ENCODE measurements at regions not wholly inside any gene's neighbourhood (a gene's known extent, or its start where the extent isn't known, plus 50 kb on each side); places are given as distances from the start of the nearest gene placed in this dataset.
"Not testable (repeated sequence)": the region's sequence is repeated elsewhere in the genome, so short reads cannot be mapped to it uniquely, and the experiment has no call there.

DNA sequence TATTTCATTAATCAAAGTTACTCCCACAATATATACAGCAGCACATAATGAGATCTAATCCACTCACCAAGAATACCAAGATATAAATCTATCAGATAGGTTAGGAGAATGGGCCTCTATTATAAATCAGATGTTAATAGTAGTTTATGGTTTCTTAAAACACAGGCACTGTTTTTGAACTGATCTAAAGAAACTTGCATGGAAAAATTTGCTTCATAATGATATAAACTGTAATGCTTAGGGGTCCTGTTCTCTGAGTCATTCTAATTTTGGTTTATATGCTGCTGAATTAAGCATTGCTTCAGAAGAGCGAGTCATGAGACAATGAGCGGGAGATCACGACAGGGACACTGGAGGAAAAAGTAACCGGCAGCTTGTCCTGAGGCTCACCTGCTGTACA lies 113.3 kb upstream of the OTUD4 start:
- DNase-seq, result no peak

GRCh38 chr4:145290955-145291354 lies 110.6 kb upstream of the OTUD4 start:
- DNase-seq, result no peak

GRCh38 chr4:145289403-145290076 lies 109.2 kb upstream of the OTUD4 start:
- DNase-seq, result no peak

DNA sequence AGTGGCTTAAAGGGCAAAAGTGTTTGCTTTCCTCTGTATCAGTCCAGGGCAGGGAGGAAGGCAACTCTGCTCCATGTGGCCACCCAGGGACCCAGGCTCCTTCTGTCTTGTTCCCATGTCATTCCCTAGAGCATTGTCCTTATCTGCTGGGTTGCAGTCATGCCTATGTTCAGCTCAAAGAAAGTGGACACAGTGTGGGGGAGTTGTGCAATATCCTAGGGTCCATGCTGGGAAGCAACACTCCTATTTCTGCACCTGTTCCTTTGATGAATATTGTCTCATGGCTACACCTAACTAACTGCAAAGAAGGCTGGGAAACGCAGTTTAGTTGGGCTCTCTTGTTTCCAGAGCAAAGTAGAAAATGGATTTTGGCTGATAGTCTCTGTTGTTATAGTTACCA lies 107.0 kb upstream of the OTUD4 start:
- DNase-seq, result no peak

- no peak for DNase-seq
These were observed 105.5 kb upstream of the OTUD4 start for GRCh38 chr4:145285928-145286327.

DNA sequence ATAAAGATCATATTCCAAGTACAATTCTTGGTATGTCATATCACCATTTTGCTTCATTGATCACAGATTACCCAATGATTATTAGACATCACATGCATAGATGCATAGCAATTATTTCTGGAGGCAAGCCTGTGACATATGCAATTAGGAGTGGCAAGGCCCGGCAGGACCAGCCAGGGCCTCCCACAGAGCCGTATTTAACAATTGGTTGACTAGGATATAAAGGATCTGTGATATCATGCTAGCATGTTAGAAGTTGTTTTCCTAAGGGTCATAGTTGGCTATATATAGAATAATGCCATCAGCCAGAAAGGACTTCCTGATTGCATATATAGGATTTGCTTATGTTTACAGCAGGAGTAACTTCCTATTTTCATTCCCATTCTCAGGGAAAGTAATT lies 103.5 kb upstream of the OTUD4 start:
- DNase-seq, result no peak

DNA sequence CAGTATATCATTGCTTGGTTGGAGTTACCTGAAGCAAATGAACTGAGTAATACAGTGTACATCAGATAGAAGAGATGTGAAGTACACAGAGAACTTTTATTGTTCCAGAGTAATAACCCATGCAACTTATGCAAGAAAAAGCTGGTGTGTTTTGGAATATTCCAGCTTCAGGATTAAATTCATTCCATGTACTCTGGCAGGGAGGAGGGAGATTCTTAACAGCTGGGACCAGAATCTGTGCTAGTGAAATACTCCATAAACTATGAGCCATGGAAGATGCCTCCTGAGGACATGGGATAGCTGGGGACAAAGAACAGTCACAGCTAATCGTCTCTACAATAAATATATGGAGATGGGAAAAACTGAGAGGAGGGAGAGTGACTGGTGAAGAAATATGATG lies 101.6 kb upstream of the OTUD4 start:
- no peak for DNase-seq

GRCh38 chr4:145281224-145281623 lies 100.8 kb upstream of the OTUD4 start:
- no peak for DNase-seq

DNA sequence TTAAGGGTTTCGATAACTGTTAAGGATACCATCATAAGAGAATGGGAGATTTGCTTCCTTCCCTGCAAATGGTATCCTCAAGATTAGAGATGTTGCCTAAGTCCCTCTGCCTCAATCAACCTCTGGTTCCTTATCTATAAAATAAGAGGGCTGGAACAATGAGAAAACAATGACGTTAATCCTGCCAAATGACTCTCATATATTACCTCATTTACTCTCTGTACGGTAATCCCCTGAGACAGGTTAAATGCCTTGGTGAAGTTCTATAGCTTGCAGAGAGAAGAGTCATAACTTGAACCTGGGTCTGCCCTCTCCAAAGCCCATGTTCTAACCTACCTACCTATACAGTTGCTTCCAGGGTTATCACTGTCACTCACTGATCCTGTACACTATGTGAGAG lies 100.2 kb upstream of the OTUD4 start:
- no peak for DNase-seq

DNA sequence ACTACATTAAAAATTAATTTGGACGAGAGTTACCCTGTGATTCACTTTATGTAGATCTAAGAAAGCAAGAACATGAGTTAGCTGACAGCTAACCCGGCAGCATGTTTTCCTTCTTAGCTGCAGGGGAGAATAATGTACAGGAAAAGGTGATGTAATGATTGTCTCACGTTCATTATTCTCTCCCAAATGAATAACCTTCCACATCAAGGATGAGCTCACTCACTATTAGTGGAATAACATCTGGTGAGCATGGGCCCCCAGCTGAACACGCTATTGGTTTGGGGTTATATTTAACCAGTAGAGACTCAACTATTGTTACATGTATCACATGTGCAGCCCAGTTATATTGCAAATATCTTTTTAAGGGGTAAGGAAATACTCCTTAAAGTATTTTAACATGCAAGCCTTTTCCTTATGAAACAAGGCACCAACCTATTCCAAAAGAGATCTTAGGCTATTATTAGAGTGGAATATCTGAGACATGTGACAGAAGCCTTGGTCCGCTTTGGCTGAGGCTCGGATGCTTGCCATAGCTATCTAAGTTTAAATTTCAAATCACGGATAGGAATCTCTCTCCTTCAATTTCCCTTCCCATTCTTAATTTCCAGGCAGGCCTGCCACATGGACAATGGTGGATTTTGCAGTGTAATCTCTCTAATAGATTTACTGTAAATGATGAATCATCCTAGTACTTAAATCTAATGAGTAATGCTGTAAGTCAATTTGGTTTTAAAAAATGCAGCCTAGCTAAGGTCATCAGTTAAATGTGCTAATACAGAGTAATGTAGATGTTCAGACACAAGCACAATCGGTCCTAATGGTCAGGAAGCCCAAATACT lies 99.0 kb upstream of the OTUD4 start:
- DNase-seq, result no peak

DNA sequence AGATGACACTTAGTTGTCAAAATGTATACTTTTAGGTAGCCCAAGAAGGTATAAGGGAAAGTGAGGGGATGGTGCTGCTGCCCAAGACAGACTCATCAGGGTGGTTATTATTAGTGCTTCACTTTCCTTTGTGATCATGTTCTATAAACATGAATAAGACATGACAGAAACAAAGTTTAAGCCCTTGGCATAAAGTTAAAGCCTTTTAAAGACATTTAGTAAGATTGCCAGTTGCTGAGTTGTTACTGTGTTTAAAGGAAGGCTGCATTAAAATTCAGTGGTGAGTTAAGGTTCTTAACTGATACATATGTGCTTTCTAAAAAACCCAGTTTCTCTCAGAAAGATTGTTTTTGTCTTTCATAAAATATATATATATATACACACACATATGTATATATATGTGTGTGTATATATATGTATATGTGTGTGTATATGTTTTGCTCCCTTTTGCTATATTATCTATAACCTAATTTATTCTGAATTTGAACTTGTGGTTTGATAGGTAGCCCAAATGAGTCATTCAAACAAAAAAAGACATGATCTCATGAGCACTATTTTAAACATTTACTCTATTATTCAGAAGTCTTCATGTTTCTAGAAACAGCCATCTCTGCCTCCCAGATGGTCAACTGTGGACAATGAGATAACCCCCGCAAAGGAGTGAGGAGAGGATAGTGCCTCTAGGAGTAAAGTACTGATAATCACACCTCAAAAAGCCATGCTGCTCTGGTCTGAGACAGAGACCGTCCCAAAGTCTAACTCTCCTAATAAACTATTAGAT lies 98.1 kb upstream of the OTUD4 start:
- no peak for DNase-seq

DNA sequence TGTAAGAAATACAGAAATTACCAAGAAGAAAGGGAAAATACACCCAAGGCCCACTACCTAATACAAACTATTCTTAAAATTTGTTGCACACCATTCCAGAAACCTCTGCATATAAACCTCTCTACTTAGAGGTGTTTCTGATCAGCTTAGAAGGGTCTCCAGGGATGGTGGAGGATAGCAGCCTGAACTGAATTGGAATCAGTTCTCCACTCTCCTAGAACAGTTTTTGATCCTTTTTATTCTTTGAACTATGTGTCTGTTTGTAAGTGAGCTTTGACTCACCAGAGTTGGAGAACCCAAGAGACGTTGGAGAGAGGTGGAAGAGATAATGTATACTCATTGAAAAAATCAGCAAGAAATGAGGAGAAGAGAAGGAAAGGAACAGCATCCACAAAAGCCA lies 96.6 kb upstream of the OTUD4 start:
- DNase-seq, result no peak

DNA sequence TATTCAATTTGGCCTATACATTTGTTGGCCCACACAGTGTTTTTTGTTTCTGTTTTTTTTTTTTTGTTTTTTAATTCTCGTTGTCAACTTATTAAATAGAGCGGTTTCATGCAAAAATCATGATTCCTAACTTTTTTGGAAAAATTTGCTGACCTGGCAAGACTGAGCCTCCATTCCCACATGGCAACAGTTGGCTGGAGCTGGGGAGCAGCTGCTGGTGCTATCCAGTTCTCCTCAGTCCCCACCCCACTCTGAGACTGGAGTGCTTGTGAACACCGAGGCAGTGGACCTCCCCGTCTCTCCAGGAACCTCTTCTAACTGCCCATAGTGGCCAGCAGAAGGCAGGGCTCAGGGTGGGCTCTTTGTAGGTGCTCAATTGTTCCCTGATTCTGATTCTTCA lies 95.7 kb upstream of the OTUD4 start:
- no peak for DNase-seq

- DNase-seq, result no peak
These were observed 90.8 kb upstream of the OTUD4 start for GRCh38 chr4:145271194-145271593.

- DNase-seq, result no peak
These were observed 86.5 kb upstream of the OTUD4 start for GRCh38 chr4:145266881-145267280.

DNA sequence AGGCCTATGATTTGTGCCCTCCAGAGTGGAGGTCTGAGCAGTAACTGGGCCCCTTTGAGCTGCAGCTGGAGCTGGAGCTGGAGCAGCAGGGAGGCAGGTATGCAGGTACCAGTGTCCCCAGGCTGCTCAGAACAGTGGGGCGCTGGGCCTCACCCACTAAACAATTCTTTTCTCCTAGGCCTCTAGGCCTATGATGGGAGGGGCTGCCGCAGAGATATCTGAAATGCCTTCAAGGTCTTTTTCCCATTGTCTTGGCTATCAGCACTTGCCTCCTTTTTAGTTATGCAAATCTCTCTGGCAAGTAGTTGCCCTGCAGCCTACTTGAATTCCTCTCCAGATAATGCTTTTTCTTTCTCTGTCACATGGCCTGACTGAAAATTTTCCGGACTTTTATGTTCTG lies 79.7 kb upstream of the OTUD4 start:
- DNase-seq, result no peak

DNA sequence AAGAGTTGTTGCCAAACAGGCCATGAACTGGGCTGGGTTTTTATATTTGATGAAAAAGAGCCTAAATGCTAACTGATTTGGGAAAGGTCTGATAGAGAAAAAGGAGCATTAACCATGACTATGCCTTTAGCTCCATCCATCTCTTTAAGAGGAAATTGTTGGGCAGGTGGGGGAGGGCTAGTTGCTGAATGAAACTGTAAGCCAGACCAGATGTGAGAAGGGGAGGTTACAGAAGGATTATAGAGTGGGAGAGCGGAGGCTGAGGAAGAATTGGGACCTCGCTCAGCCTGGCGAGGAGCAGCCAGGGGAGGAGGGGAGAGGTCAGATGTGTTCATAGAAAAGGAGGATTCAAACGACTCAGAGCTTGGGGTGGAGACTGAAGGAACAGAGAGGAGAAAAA lies 74.9 kb upstream of the OTUD4 start:
- not testable (repeated sequence) for DNase-seq

- DNase-seq, result no peak
These were observed 71.8 kb upstream of the OTUD4 start for GRCh38 chr4:145252190-145252589.

DNA sequence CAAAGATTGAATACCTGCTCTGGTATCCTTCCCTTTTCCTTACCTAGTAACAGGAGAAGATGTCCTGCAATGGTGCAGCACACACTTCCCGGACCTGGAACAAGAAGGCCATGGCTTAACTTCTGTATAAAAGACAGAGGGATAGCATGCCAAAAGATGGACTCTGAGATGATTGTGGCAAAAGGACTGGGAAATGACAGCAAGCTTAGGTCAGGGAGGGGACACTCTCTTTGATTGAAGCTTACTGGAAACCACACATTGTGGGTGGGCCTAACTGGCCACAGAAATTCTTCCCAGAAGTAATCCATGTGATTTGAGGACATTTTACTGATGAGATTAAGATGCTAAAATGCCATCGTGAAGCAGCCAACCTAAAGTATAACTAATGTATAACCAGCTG lies 71.0 kb upstream of the OTUD4 start:
- DNase-seq, result no peak

DNA sequence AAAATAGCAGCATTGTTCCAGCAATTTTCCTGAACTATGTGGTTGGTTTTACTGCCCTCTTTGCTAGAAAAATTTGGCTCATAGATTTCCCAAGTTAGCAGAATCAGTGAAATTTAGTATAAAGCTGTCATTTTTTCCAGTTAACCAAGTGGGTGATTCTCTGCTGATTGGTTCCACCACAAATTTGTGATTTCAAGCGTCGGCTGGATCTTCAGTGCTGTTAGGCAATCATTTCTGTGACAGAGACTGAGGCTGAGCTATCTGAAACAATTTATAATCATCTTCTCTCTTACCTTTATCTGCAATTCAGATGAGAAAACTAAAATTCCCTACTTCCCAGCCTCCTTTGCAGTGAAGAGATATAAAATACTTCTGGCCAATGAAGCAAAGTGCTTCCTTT lies 68.6 kb upstream of the OTUD4 start:
- DNase-seq, result no peak

GRCh38 chr4:145248502-145248901 lies 68.1 kb upstream of the OTUD4 start:
- no peak for DNase-seq

DNA sequence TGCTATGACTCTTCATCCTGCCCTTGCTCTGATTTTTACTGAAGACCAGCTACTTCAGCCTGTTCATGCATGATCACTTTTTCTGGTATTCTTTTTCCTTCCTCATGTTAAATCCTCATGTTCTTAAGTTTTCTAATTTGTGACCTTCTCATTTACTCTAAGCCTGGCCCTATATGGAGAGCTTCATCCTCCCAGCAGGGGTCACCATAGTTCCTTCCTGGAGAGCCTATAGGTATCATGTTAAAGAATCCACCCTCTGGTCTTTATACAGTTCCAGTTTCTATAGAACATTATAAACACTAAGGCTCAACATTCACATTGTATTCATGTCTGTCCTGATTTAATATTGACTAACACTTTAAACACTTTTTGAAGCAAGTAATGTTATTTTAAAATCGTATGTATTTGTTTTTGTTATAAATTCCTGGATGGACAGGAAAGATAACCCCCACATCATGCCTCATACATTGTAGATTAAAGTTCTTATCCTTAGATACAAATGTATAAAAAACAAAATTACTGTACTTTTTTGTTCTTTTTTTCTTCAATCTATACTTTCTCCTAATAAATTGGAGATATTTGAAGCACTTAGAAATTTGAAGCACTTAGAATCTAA lies 53.8 kb upstream of the OTUD4 start:
- DNase-seq, result peak; percentile 3

- no peak for DNase-seq
These were observed 51.7 kb upstream of the OTUD4 start for GRCh38 chr4:145231906-145232700.
